GM23338 (cell line): ENCODE measurements at regions not wholly inside any gene's neighbourhood (a gene's known extent, or its start where the extent isn't known, plus 50 kb on each side); places are given as distances from the start of the nearest gene placed in this dataset.

Source experiments
- ATAC-seq: fragments of 200-7000 bp; cut with Tn5 transposase; 3 replicates; pipeline ENCODE4 v1.9.1; 2020
- DNase-seq: peaks from one replicate; pipeline ENCODE4 v3.0.0-alpha.2; 2015; ENCODE audit warnings: low spot score
- H2AFZ ChIP-seq: fragments of 200-600 bp; sonication (generic); 2 replicates; pipeline ENCODE4 v1.8.0; 2016; ENCODE audit warnings: antibody characterized with exemption, mild to moderate bottlenecking, moderate library complexity
- H3F3A ChIP-seq: fragments of 200-600 bp; sonication (generic); replicated peaks from 2 replicates; pipeline ENCODE4 v1.8.0; 2017; ENCODE audit warnings: antibody characterized with exemption, mixed run types, low read depth
- H3K27ac ChIP-seq: fragments of 200-600 bp; sonication (generic); 2 replicates; pipeline ENCODE4 v1.6.1; 2016; ENCODE audit warnings: low read depth
- H3K27me3 ChIP-seq: fragments of 200-600 bp; sonication (generic); 2 replicates; pipeline ENCODE4 v1.8.0; 2016; ENCODE audit warnings: mild to moderate bottlenecking, mixed run types, moderate library complexity; ENCODE audit not compliant: insufficient read depth
- H3K36me3 ChIP-seq: fragments of 200-600 bp; sonication (generic); 2 replicates; pipeline ENCODE4 v1.8.0; 2016; ENCODE audit warnings: mild to moderate bottlenecking; ENCODE audit not compliant: insufficient read depth
- H3K4me1 ChIP-seq: fragments of 200-600 bp; sonication (generic); 2 replicates; pipeline ENCODE4 v1.8.0; 2016; ENCODE audit warnings: mild to moderate bottlenecking, moderate library complexity; ENCODE audit not compliant: insufficient read depth
- H3K4me2 ChIP-seq: fragments of 200-600 bp; sonication (generic); 2 replicates; pipeline ENCODE4 v1.7.1; 2017; ENCODE audit warnings: mixed run types
- H3K4me3 ChIP-seq: fragments of 200-600 bp; sonication (generic); 2 replicates; pipeline ENCODE4 v1.6.1; 2016; ENCODE audit warnings: mixed run types
- H3K79me2 ChIP-seq: fragments of 200-600 bp; sonication (generic); replicated peaks from 2 replicates; pipeline ENCODE4 v1.8.0; 2017; ENCODE audit warnings: mild to moderate bottlenecking; ENCODE audit not compliant: insufficient read depth
- H3K9me2 ChIP-seq: fragments of 200-600 bp; sonication (generic); 2 replicates; pipeline ENCODE4 v1.8.0; 2017; ENCODE audit not compliant: insufficient read depth
- H4K20me1 ChIP-seq: fragments of 200-600 bp; sonication (generic); replicated peaks from 2 replicates; pipeline ENCODE4 v1.8.0; 2017; ENCODE audit warnings: mild to moderate bottlenecking; ENCODE audit not compliant: insufficient read depth
- H3K27ac Mint-ChIP-seq: 2 replicates; pipeline ENCODE4 v1.8.0; 2020; ENCODE audit warnings: inconsistent platforms, mild to moderate bottlenecking, moderate library complexity, mixed read lengths
- H3K27me3 Mint-ChIP-seq: 3 replicates; pipeline ENCODE4 v1.8.0; 2022; ENCODE audit warnings: low read depth, mild to moderate bottlenecking, moderate library complexity, mixed read lengths, inconsistent platforms; ENCODE audit not compliant: insufficient read depth, poor library complexity
- H3K36me3 Mint-ChIP-seq: 3 replicates; pipeline ENCODE4 v1.8.0; 2021; ENCODE audit warnings: low read depth, mild to moderate bottlenecking, inconsistent platforms, moderate library complexity, mixed read lengths
- H3K4me1 Mint-ChIP-seq: 3 replicates; pipeline ENCODE4 v1.8.0; 2020; ENCODE audit warnings: mild to moderate bottlenecking, inconsistent platforms, mixed read lengths
- H3K4me3 Mint-ChIP-seq: 3 replicates; pipeline ENCODE4 v1.8.0; 2021; ENCODE audit warnings: moderate library complexity, mild to moderate bottlenecking, inconsistent platforms, mixed read lengths
- H3K9me3 Mint-ChIP-seq: 3 replicates; pipeline ENCODE4 v1.8.0; 2020; ENCODE audit warnings: moderate library complexity, mild to moderate bottlenecking, inconsistent platforms, mixed read lengths
- CREB1 ChIP-seq: fragments of 250-450 bp; sonication (Bioruptor Pico); IDR thresholded peaks from 2 replicates; pipeline ENCODE4 v1.5.0; 2020; ENCODE audit warnings: low read depth, mild to moderate bottlenecking, moderate library complexity
- EZH2 ChIP-seq: fragments of 200-600 bp; sonication (generic); IDR thresholded peaks from one replicate; pipeline ENCODE4 v1.8.0; 2017; ENCODE audit warnings: antibody characterized with exemption, mild to moderate bottlenecking, low read depth; ENCODE audit not compliant: unreplicated experiment
- EZH2phosphoT487 ChIP-seq: fragments of 200-600 bp; sonication (generic); IDR thresholded peaks from one replicate; pipeline ENCODE4 v1.8.1; 2018; ENCODE audit warnings: antibody characterized with exemption; ENCODE audit not compliant: unreplicated experiment
- JUNB ChIP-seq: IDR thresholded peaks from one replicate; pipeline ENCODE4 v1.6.1; 2016; ENCODE audit warnings: antibody characterized with exemption; ENCODE audit not compliant: unreplicated experiment
- NANOG ChIP-seq: IDR thresholded peaks from 2 replicates; pipeline ENCODE4 v1.6.1; 2016; ENCODE audit warnings: antibody characterized with exemption, borderline replicate concordance
- POLR2AphosphoS5 ChIP-seq: IDR thresholded peaks from 2 replicates; pipeline ENCODE4 v1.6.1; 2016; ENCODE audit warnings: antibody characterized with exemption, low read depth
- STAT1 ChIP-seq: IDR thresholded peaks from one replicate; pipeline ENCODE4 v1.6.1; 2016; ENCODE audit warnings: antibody characterized with exemption; ENCODE audit not compliant: unreplicated experiment
- ZNF114 ChIP-seq: fragments of 250-450 bp; sonication (Bioruptor Pico); IDR thresholded peaks from 2 replicates; pipeline ENCODE4 v1.5.0; 2020; ENCODE audit warnings: mild to moderate bottlenecking, moderate library complexity
- ZNF331 ChIP-seq: fragments of 250-450 bp; sonication (Bioruptor Pico); IDR thresholded peaks from 2 replicates; pipeline ENCODE4 v1.5.0; 2020; ENCODE audit warnings: low read depth, mild to moderate bottlenecking, moderate library complexity
- TF ChIP-seq, protein P1 (sequence below), 2 experiments: fragments of 200-600 bp in 1 of 2; sonication (generic) in 1 of 2; conservative IDR thresholded peaks; 2 replicates each; pipeline versions ENCODE4 v1.5.1 to v1.6.1; 2016 to 2017; ENCODE audit warnings: antibody characterized with exemption in 2 of 2, low read depth in 2 of 2, mild to moderate bottlenecking in 2 of 2, moderate library complexity in 1 of 2
- TF ChIP-seq, protein P2 (sequence below): fragments of 250-450 bp; sonication (Bioruptor Pico); IDR thresholded peaks from 2 replicates; pipeline ENCODE4 v1.5.0; 2020; ENCODE audit warnings: mild to moderate bottlenecking, moderate library complexity
- TF ChIP-seq, protein P3 (sequence below): IDR thresholded peaks from 2 replicates; pipeline ENCODE4 v1.6.1; 2016; ENCODE audit warnings: antibody characterized with exemption
- TF ChIP-seq, protein P4 (sequence below): IDR thresholded peaks from one replicate; pipeline ENCODE4 v1.6.1; 2018; ENCODE audit warnings: antibody characterized with exemption; ENCODE audit not compliant: unreplicated experiment

DNA sequence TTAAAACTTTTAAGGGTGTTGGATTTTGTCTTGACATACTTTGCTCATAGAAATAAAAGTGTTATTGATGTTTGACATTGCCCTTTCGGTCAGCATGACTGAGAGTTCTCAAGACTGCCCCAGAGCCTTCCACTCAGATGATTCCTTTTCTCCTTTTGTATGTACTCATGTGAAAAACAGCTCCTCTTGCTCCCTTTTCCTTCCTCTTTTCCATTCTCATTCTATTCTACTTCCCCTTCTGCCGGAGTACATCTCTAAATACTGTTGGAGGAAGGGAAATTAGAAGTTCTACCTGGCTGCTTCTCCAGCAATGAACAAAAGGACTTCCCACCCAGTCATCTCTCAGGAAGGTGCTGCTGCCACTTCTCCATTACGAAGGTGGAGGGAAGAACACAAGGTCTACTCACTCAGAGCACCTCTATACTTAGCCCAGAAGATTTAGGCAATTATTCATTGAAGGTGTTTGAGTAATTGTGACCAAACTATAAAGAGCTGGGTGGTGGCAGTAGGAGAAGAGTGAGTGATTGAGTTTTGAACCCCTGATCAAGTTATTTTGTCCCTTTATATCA lies 163.8 kb upstream of the MBNL1 start:
- no peak overlapping the region for H3K27ac ChIP-seq
- H3K27me3 ChIP-seq = no peaks in the 10 kb centered on the region
- H2AFZ ChIP-seq = no peak overlapping the region; the same call in 1 of the 2 replicates
- H3K4me3 ChIP-seq = no peak overlapping the region
- TF ChIP-seq, protein P1, sequence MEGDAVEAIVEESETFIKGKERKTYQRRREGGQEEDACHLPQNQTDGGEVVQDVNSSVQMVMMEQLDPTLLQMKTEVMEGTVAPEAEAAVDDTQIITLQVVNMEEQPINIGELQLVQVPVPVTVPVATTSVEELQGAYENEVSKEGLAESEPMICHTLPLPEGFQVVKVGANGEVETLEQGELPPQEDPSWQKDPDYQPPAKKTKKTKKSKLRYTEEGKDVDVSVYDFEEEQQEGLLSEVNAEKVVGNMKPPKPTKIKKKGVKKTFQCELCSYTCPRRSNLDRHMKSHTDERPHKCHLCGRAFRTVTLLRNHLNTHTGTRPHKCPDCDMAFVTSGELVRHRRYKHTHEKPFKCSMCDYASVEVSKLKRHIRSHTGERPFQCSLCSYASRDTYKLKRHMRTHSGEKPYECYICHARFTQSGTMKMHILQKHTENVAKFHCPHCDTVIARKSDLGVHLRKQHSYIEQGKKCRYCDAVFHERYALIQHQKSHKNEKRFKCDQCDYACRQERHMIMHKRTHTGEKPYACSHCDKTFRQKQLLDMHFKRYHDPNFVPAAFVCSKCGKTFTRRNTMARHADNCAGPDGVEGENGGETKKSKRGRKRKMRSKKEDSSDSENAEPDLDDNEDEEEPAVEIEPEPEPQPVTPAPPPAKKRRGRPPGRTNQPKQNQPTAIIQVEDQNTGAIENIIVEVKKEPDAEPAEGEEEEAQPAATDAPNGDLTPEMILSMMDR (conservative IDR thresholded peaks at IDR 0.05; ENCODE audit: low read depth in 2 of 2) = no peak
- TF ChIP-seq POLR2AphosphoS5 (no peak), NANOG (no peak), EZH2phosphoT487 (no peak), EZH2 (no peak), CREB1 (CRISPR knock-in tag) (no peak), ZNF114 (CRISPR knock-in tag) (no peak), STAT1 (no peak), JUNB (no peak), ZNF331 (CRISPR knock-in tag) (no peak)
- TF ChIP-seq, protein P2, sequence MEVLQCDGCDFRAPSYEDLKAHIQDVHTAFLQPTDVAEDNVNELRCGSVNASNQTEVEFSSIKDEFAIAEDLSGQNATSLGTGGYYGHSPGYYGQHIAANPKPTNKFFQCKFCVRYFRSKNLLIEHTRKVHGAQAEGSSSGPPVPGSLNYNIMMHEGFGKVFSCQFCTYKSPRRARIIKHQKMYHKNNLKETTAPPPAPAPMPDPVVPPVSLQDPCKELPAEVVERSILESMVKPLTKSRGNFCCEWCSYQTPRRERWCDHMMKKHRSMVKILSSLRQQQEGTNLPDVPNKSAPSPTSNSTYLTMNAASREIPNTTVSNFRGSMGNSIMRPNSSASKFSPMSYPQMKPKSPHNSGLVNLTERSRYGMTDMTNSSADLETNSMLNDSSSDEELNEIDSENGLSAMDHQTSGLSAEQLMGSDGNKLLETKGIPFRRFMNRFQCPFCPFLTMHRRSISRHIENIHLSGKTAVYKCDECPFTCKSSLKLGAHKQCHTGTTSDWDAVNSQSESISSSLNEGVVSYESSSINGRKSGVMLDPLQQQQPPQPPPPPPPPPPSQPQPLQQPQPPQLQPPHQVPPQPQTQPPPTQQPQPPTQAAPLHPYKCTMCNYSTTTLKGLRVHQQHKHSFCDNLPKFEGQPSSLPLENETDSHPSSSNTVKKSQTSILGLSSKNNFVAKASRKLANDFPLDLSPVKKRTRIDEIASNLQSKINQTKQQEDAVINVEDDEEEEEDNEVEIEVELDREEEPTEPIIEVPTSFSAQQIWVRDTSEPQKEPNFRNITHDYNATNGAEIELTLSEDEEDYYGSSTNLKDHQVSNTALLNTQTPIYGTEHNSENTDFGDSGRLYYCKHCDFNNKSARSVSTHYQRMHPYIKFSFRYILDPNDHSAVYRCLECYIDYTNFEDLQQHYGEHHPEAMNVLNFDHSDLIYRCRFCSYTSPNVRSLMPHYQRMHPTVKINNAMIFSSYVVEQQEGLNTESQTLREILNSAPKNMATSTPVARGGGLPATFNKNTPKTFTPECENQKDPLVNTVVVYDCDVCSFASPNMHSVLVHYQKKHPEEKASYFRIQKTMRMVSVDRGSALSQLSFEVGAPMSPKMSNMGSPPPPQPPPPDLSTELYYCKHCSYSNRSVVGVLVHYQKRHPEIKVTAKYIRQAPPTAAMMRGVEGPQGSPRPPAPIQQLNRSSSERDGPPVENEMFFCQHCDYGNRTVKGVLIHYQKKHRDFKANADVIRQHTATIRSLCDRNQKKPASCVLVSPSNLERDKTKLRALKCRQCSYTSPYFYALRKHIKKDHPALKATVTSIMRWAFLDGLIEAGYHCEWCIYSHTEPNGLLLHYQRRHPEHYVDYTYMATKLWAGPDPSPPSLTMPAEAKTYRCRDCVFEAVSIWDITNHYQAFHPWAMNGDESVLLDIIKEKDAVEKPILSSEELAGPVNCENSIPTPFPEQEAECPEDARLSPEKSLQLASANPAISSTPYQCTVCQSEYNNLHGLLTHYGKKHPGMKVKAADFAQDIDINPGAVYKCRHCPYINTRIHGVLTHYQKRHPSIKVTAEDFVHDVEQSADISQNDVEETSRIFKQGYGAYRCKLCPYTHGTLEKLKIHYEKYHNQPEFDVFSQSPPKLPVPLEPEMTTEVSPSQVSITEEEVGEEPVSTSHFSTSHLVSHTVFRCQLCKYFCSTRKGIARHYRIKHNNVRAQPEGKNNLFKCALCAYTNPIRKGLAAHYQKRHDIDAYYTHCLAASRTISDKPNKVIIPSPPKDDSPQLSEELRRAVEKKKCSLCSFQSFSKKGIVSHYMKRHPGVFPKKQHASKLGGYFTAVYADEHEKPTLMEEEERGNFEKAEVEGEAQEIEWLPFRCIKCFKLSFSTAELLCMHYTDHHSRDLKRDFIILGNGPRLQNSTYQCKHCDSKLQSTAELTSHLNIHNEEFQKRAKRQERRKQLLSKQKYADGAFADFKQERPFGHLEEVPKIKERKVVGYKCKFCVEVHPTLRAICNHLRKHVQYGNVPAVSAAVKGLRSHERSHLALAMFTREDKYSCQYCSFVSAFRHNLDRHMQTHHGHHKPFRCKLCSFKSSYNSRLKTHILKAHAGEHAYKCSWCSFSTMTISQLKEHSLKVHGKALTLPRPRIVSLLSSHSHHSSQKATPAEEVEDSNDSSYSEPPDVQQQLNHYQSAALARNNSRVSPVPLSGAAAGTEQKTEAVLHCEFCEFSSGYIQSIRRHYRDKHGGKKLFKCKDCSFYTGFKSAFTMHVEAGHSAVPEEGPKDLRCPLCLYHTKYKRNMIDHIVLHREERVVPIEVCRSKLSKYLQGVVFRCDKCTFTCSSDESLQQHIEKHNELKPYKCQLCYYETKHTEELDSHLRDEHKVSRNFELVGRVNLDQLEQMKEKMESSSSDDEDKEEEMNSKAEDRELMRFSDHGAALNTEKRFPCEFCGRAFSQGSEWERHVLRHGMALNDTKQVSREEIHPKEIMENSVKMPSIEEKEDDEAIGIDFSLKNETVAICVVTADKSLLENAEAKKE = no peak
- TF ChIP-seq, protein P3, sequence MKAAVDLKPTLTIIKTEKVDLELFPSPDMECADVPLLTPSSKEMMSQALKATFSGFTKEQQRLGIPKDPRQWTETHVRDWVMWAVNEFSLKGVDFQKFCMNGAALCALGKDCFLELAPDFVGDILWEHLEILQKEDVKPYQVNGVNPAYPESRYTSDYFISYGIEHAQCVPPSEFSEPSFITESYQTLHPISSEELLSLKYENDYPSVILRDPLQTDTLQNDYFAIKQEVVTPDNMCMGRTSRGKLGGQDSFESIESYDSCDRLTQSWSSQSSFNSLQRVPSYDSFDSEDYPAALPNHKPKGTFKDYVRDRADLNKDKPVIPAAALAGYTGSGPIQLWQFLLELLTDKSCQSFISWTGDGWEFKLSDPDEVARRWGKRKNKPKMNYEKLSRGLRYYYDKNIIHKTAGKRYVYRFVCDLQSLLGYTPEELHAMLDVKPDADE = no peak
- TF ChIP-seq, protein P4, sequence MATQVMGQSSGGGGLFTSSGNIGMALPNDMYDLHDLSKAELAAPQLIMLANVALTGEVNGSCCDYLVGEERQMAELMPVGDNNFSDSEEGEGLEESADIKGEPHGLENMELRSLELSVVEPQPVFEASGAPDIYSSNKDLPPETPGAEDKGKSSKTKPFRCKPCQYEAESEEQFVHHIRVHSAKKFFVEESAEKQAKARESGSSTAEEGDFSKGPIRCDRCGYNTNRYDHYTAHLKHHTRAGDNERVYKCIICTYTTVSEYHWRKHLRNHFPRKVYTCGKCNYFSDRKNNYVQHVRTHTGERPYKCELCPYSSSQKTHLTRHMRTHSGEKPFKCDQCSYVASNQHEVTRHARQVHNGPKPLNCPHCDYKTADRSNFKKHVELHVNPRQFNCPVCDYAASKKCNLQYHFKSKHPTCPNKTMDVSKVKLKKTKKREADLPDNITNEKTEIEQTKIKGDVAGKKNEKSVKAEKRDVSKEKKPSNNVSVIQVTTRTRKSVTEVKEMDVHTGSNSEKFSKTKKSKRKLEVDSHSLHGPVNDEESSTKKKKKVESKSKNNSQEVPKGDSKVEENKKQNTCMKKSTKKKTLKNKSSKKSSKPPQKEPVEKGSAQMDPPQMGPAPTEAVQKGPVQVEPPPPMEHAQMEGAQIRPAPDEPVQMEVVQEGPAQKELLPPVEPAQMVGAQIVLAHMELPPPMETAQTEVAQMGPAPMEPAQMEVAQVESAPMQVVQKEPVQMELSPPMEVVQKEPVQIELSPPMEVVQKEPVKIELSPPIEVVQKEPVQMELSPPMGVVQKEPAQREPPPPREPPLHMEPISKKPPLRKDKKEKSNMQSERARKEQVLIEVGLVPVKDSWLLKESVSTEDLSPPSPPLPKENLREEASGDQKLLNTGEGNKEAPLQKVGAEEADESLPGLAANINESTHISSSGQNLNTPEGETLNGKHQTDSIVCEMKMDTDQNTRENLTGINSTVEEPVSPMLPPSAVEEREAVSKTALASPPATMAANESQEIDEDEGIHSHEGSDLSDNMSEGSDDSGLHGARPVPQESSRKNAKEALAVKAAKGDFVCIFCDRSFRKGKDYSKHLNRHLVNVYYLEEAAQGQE = no peak
- H3K36me3 ChIP-seq = no peaks in the 10 kb centered on the region
- no peaks in the 10 kb centered on the region for H3K4me1 ChIP-seq
- no peak for ATAC-seq
- Mint-ChIP-seq H3K27ac (no peak overlapping the region), H3K4me3 (no peak overlapping the region), H3K9me3 (no peaks in the 10 kb centered on the region), H3K27me3 (no peaks in the 10 kb centered on the region), H3K36me3 (no peaks in the 10 kb centered on the region), H3K4me1 (peaks cover 5% of the 10 kb centered on the region; the same call in 1 of the 3 replicates)
- H3K9me2 ChIP-seq = no peaks in the 10 kb centered on the region; the same call in 1 of the 2 replicates
- no peaks in the 10 kb centered on the region for H4K20me1 ChIP-seq
- H3K79me2 ChIP-seq = no peaks in the 10 kb centered on the region
- H3K4me2 ChIP-seq = no peak overlapping the region
- DNase-seq = no peak
- no peaks in the 10 kb centered on the region for H3F3A ChIP-seq
